Bronchial epithelial cell (primary cell): ENCODE measurements at regions not wholly inside any gene's neighbourhood (a gene's known extent, or its start where the extent isn't known, plus 50 kb on each side); places are given as distances from the start of the nearest gene placed in this dataset.

Experiments used
- DNase-seq: peaks from one replicate; pipeline ENCODE4 v3.0.0-alpha.2; 2010; ENCODE audit warnings: low read depth
- FAIRE-seq: peaks from 2 replicates; lab custom pipeline; 2011; peaks lifted over from hg19 to GRCh38; lab: Jason Lieb, UNC
- H3K27me3 ChIP-seq: 2 replicates; pipeline ENCODE4 v1.5.1; 2011; ENCODE audit warnings: low read length; ENCODE audit not compliant: control insufficient read depth, insufficient read depth
- H3K36me3 ChIP-seq: 2 replicates; pipeline ENCODE4 v1.5.1; 2011; ENCODE audit warnings: low read length; ENCODE audit not compliant: control insufficient read depth, insufficient read depth
- H3K4me3 ChIP-seq: 2 replicates; pipeline ENCODE4 v1.5.1; 2011; ENCODE audit warnings: mild to moderate bottlenecking, low read depth, low read length, control low read depth
- TF ChIP-seq, protein P1 (sequence below): IDR thresholded peaks from 2 replicates; pipeline ENCODE4 v1.5.1; 2011; ENCODE audit warnings: mild to moderate bottlenecking, moderate library complexity, low read length, control low read depth, inconsistent platforms; ENCODE audit not compliant: insufficient read depth, severe bottlenecking

- DNase-seq (no peak), FAIRE-seq (no peak)
Observed at GRCh38 chr4:14035076-14035475, 407.6 kb upstream of the BOD1L1 start.

DNA sequence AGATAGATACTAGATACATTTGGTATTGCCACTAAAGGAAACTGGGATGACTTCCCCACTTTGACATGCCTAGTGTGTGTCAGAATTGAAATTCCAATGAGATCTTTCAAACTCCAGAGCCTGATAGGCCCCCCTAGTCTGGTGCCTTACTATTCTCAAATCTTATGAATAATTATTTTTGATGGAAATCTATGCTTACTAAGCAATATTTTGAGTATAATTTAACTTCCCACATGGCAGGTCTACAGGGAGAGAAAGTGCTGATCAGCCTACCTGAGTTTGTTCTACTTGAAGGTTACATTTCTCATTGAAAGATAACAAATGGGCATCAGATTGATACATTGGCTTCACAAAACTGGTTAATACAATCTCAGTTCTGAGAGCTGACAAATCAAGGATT, 415.7 kb upstream of the BOD1L1 start:
- TF ChIP-seq, protein P1, sequence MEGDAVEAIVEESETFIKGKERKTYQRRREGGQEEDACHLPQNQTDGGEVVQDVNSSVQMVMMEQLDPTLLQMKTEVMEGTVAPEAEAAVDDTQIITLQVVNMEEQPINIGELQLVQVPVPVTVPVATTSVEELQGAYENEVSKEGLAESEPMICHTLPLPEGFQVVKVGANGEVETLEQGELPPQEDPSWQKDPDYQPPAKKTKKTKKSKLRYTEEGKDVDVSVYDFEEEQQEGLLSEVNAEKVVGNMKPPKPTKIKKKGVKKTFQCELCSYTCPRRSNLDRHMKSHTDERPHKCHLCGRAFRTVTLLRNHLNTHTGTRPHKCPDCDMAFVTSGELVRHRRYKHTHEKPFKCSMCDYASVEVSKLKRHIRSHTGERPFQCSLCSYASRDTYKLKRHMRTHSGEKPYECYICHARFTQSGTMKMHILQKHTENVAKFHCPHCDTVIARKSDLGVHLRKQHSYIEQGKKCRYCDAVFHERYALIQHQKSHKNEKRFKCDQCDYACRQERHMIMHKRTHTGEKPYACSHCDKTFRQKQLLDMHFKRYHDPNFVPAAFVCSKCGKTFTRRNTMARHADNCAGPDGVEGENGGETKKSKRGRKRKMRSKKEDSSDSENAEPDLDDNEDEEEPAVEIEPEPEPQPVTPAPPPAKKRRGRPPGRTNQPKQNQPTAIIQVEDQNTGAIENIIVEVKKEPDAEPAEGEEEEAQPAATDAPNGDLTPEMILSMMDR = no peak
- Histone ChIP-seq H3K27me3 (no peaks in the 10 kb centered on the region), H3K4me3 (no peak overlapping the region), H3K36me3 (no peaks in the 10 kb centered on the region)
- no peak for DNase-seq
- FAIRE-seq = no peak

More at GRCh38 chr4:14035076-14035475, 407.6 kb upstream of the BOD1L1 start:
- TF ChIP-seq, protein P1 = no peak
- Histone ChIP-seq H3K4me3 (no peak overlapping the region), H3K36me3 (no peaks in the 10 kb centered on the region), H3K27me3 (no peaks in the 10 kb centered on the region)

DNA sequence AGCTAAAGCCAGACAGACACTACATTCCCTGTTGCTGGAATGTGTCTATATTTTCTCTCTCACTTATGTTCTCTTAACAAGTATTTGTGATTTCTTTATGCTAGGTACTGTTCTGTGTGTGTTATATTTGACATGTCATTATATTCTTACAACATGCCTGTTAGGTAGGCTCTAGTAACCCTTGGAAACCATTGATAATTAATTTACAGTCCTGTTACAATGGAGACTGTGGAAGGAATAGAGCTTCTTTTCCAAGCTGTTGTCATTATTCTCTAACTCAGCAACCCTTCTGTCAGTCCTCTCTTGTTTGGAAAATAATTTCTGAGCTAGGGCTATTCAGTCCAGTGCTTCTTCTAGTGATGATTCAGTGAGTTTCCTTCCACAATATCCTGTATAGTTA, 419.1 kb upstream of the BOD1L1 start:
- no peaks in the 10 kb centered on the region for H3K36me3 ChIP-seq
- no peak overlapping the region for H3K4me3 ChIP-seq
- no peak for DNase-seq
- FAIRE-seq = no peak
- H3K27me3 ChIP-seq = no peaks in the 10 kb centered on the region
- TF ChIP-seq, protein P1 = no peak

DNA sequence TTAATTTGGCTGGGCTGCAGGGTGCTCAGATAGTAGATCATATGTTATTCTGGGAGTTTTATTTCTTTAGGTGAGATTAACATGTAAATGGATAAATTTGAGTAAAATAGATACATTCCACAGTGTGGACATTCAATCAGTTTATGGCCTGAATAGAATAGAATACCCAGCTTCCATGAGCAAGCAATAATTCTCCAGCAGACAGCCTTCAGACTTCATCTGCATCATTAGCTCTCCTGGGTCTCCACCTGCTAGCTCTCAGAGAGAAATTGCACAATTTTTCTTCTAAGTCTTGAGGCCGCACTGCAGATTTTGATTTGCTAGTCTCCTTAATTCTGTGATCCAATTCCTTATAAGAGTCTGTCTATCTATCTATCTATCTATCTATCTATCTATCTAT, 420.3 kb upstream of the BOD1L1 start:
- DNase-seq (no peak), FAIRE-seq (no peak)
- no peaks in the 10 kb centered on the region for H3K36me3 ChIP-seq
- no peaks in the 10 kb centered on the region for H3K27me3 ChIP-seq
- no peak overlapping the region for H3K4me3 ChIP-seq
- TF ChIP-seq, protein P1 = no peak

- TF ChIP-seq, protein P1 = no peak
- no peak overlapping the region for H3K4me3 ChIP-seq
- DNase-seq = no peak
- FAIRE-seq = no peak
- H3K36me3 ChIP-seq = no peaks in the 10 kb centered on the region
- no peaks in the 10 kb centered on the region for H3K27me3 ChIP-seq
Observed at GRCh38 chr4:14049946-14050345, 422.4 kb upstream of the BOD1L1 start.

- FAIRE-seq = no peak
- Histone ChIP-seq H3K27me3 (no peaks in the 10 kb centered on the region), H3K4me3 (no peak overlapping the region), H3K36me3 (no peaks in the 10 kb centered on the region)
- DNase-seq = no peak
- TF ChIP-seq, protein P1 = no peak
Observed at GRCh38 chr4:14053291-14053690, 425.8 kb upstream of the BOD1L1 start.
